DOHH2 (cell line): ENCODE measurements at regions not wholly inside any gene's neighbourhood (a gene's known extent, or its start where the extent isn't known, plus 50 kb on each side); places are given as distances from the start of the nearest gene placed in this dataset.

Source experiments
- H3F3A ChIP-seq: fragments of 200-600 bp; sonication (generic), shearing (Covaris generic); 2 replicates; pipeline ENCODE4 v1.6.0; 2016; ENCODE audit warnings: antibody characterized with exemption, mild to moderate bottlenecking; ENCODE audit not compliant: control insufficient read depth, insufficient read depth
- H3K27ac ChIP-seq: fragments of 200-600 bp; sonication (generic); 2 replicates; pipeline ENCODE4 v1.5.1; 2014; ENCODE audit warnings: low read depth, mild to moderate bottlenecking, low read length, moderate library complexity
- H3K27me3 ChIP-seq: fragments of 200-600 bp; sonication (generic); 2 replicates; pipeline ENCODE4 v1.6.1; 2014; ENCODE audit warnings: mild to moderate bottlenecking, low read length, mixed read lengths; ENCODE audit not compliant: control insufficient read depth
- H3K36me3 ChIP-seq: fragments of 200-600 bp; sonication (generic); 2 replicates; pipeline ENCODE4 v1.6.1; 2014; ENCODE audit warnings: mild to moderate bottlenecking, low read length, moderate library complexity, mixed read lengths; ENCODE audit not compliant: control insufficient read depth
- H3K4me1 ChIP-seq: fragments of 200-600 bp; sonication (generic); 2 replicates; pipeline ENCODE4 v1.6.1; 2014; ENCODE audit warnings: mild to moderate bottlenecking, low read length, mixed read lengths; ENCODE audit not compliant: control insufficient read depth
- H3K4me2 ChIP-seq: fragments of 200-600 bp; sonication (generic); 2 replicates; pipeline ENCODE4 v1.6.0; 2014; ENCODE audit warnings: mild to moderate bottlenecking, low read length, moderate library complexity
- H3K4me3 ChIP-seq: fragments of 200-600 bp; sonication (generic); 2 replicates; pipeline ENCODE4 v1.5.1; 2014; ENCODE audit warnings: mild to moderate bottlenecking, low read length, mixed read lengths
- H3K79me2 ChIP-seq: fragments of 200-600 bp; sonication (generic); 2 replicates; pipeline ENCODE4 v1.6.1; 2014; ENCODE audit warnings: mild to moderate bottlenecking, low read length, mixed read lengths; ENCODE audit not compliant: control insufficient read depth
- H3K9me2 ChIP-seq: fragments of 200-600 bp; sonication (generic); replicated peaks from 2 replicates; pipeline ENCODE4 v1.6.1; 2014; ENCODE audit warnings: mild to moderate bottlenecking, low read length, mixed read lengths; ENCODE audit not compliant: control insufficient read depth
- H3K9me3 ChIP-seq: fragments of 200-600 bp; sonication (generic); 2 replicates; pipeline ENCODE4 v1.6.1; 2014; ENCODE audit warnings: antibody characterized with exemption, low read length, mixed read lengths; ENCODE audit not compliant: control insufficient read depth, insufficient read depth
- H4K20me1 ChIP-seq: fragments of 200-600 bp; sonication (generic); 2 replicates; pipeline ENCODE4 v1.6.0; 2014; ENCODE audit warnings: low read depth, mild to moderate bottlenecking, antibody characterized with exemption, low read length, moderate library complexity; ENCODE audit not compliant: control insufficient read depth, insufficient read depth
- CTCF ChIP-seq: fragments of 200-600 bp; sonication (generic); IDR thresholded peaks from one replicate; pipeline ENCODE4 v1.5.1; 2014; ENCODE audit warnings: antibody characterized with exemption, mild to moderate bottlenecking, low read depth, low read length; ENCODE audit not compliant: poor library complexity, severe bottlenecking
- EZH2phosphoT487 ChIP-seq: fragments of 200-600 bp; sonication (generic); IDR thresholded peaks from 2 replicates; pipeline ENCODE4 v1.6.1; 2017; ENCODE audit warnings: borderline replicate concordance, mild to moderate bottlenecking, antibody characterized with exemption, low read length, moderate library complexity, mixed read lengths

GRCh38 chrX:40469316-40469715 is 111.5 kb upstream of the ATP6AP2 start:
- H3K4me2 ChIP-seq: no peak overlapping the region
- H3K79me2 ChIP-seq: no peaks in the 10 kb centered on the region
- no peaks in the 10 kb centered on the region for H3K9me2 ChIP-seq
- no peaks in the 10 kb centered on the region for H3K9me3 ChIP-seq
- no peaks in the 10 kb centered on the region; the same call in 1 of the 2 replicates for H3K27me3 ChIP-seq
- no peaks in the 10 kb centered on the region for H3K4me1 ChIP-seq
- H3K4me3 ChIP-seq: no peak overlapping the region
- H4K20me1 ChIP-seq: no peaks in the 10 kb centered on the region
- H3F3A ChIP-seq: no peaks in the 10 kb centered on the region
- H3K27ac ChIP-seq: no peak overlapping the region
- H3K36me3 ChIP-seq: no peaks in the 10 kb centered on the region
- TF ChIP-seq CTCF: no peak
- no peak for TF ChIP-seq EZH2phosphoT487

GRCh38 chrX:40468033-40468846 is 112.5 kb upstream of the ATP6AP2 start:
- H3K27me3 ChIP-seq: no peaks in the 10 kb centered on the region; the same call in 1 of the 2 replicates
- H3K36me3 ChIP-seq: no peaks in the 10 kb centered on the region
- H3K4me1 ChIP-seq: no peaks in the 10 kb centered on the region
- H3K9me2 ChIP-seq: no peaks in the 10 kb centered on the region
- H3K27ac ChIP-seq: no peak overlapping the region
- TF ChIP-seq EZH2phosphoT487 (no peak), CTCF (peak; percentile 20)
- no peak overlapping the region for H3K4me3 ChIP-seq
- H3K9me3 ChIP-seq: no peaks in the 10 kb centered on the region
- no peaks in the 10 kb centered on the region for H3F3A ChIP-seq
- H4K20me1 ChIP-seq: no peaks in the 10 kb centered on the region
- no peaks in the 10 kb centered on the region for H3K79me2 ChIP-seq
- no peak overlapping the region for H3K4me2 ChIP-seq

GRCh38 chrX:40467454-40467853 is 113.3 kb upstream of the ATP6AP2 start:
- Histone ChIP-seq H4K20me1 (no peaks in the 10 kb centered on the region), H3K27me3 (no peaks in the 10 kb centered on the region; the same call in 1 of the 2 replicates), H3K27ac (no peak overlapping the region), H3K4me2 (no peak overlapping the region), H3K9me2 (no peaks in the 10 kb centered on the region), H3K4me1 (no peaks in the 10 kb centered on the region), H3K9me3 (no peaks in the 10 kb centered on the region), H3F3A (no peaks in the 10 kb centered on the region), H3K36me3 (no peaks in the 10 kb centered on the region), H3K4me3 (no peak overlapping the region), H3K79me2 (no peaks in the 10 kb centered on the region)
- no peak for TF ChIP-seq EZH2phosphoT487
- TF ChIP-seq CTCF: no peak
